SH-SY5Y (cell line): ENCODE measurements at regions not wholly inside any gene's neighbourhood (a gene's known extent, or its start where the extent isn't known, plus 50 kb on each side); places are given as distances from the start of the nearest gene placed in this dataset.

Experiments
- GATA2 ChIP-seq: IDR thresholded peaks from 2 replicates; pipeline ENCODE4 v1.6.1; 2011; ENCODE audit warnings: mild to moderate bottlenecking, low read depth, low read length
- GATA3 ChIP-seq: IDR thresholded peaks from 2 replicates; pipeline ENCODE4 v1.6.1; 2011; ENCODE audit warnings: low read depth, mild to moderate bottlenecking, low read length, moderate library complexity

GRCh38 chr15:96051598-96051997, 278.9 kb upstream of the NR2F2 start:
- TF ChIP-seq GATA3 (no peak), GATA2 (no peak)

DNA sequence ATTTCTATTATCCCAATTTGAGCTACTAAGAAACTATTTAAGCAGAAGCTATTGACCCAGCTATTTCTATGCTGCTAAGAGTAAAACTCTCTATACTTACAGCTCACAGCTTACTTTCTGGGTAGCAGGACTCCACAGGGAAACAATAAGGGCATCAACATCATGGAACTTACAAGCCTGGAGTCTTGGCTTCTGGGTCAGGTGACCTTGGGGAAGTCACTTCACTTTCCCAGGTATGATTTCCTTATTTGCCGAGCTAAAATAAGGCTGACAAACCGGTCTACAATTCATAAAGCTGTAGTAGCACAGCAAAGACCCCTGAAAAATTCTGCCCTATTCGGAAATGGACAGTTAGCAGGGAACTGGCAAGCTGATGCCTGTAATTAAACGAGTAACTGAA, 278.3 kb upstream of the NR2F2 start:
- TF ChIP-seq GATA2 (no peak), GATA3 (no peak)

GRCh38 chr15:96052572-96053030, 277.9 kb upstream of the NR2F2 start:
- TF ChIP-seq GATA3 (no peak), GATA2 (no peak)

DNA sequence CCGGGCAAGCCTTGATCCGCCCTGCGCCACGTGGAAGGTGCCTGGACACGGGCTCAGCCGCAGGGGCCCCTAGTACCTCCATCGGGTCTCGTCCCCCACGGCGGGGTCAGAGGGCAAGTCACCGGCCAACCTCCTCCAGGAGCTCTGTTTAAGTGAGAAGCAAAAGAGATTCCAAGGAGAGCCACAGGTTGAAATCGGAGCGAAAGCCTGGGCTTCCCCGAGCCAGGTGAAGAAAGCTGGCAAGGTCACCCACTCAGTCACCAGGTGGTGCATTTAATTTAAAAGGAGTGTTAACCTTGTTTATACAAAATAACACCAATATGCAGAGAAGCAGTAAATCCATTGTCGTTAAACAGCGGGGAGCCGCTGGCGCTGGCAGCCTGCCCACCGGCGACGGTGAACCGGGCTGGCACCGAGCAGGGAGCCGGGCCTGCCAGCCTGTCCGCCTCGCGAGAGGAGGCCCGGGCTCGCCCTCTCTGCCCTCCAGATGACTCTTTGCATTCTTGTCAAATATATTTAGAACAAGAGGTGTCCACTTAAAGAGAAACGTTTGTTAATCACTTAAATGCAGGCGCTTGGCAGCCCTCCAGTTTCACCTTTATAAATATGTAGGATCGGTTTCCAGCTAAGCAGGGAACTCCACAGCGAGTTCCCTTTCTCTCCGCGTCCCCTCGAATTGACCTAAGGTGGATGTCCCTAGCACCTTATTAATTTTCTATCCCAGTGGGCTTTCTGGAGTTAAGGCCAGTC, 277.3 kb upstream of the NR2F2 start:
- TF ChIP-seq GATA3, result no peak

DNA sequence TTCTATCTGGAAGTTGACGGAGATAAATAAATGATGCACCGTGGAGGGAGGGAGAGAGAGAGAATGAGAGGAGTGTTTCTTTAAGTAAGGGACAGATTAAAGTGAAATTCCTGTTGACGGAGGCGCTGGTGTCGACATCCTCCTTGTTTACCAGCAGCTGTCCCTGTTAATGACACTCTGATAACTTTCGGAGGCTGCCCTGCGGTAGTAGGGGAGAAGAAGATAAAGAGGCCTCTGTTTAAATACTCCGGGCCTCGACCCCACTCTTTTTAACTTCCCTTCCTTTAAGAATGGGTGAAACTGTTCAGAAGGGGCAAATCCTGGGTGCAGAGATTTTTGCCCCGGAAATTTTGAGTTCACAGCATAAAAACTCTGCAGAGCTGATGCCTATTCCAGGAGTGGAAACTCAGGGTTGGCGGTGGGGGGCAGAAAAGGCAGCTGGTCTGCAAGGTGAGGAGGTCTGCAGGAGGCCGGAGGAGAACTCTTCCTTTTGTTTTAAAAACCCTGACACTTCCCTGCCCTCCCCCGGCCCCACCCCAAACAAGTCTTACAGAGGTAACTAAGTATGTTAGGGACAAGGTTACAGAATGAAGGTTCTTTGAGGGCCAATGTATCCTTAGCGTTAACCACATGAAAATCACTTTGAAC, 276.6 kb upstream of the NR2F2 start:
- TF ChIP-seq GATA3 (no peak), GATA2 (no peak)

GRCh38 chr15:96054621-96055020, 275.9 kb upstream of the NR2F2 start:
- TF ChIP-seq GATA3 (no peak), GATA2 (no peak)

GRCh38 chr15:96058103-96058851, 272.2 kb upstream of the NR2F2 start:
- TF ChIP-seq GATA2 (no peak), GATA3 (no peak)

DNA sequence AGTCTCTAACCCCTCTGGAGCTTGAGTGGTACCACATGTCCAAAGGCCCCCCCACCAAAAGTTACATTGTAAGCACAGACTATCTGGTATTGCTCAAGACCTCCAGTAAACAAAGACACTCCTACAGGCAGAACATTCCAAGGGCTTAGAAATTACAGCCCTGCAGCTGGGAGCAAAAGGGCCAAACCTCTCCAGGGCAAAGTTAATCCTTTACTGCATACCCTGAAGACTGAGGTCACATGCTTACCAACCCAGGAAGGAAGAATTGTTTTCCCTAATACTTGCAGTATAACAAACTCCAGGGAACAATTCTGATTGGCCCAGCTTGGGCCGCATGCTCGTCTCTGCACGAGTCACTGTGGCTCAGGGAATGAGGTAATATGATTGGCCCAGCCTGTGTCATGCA, 266.1 kb upstream of the NR2F2 start:
- TF ChIP-seq GATA3 (no peak), GATA2 (no peak)

- TF ChIP-seq GATA2, result no peak
- TF ChIP-seq GATA3, result no peak
These were observed 264.4 kb upstream of the NR2F2 start for GRCh38 chr15:96066126-96066525.

- no peak for TF ChIP-seq GATA3
- no peak for TF ChIP-seq GATA2
These were observed 263.5 kb upstream of the NR2F2 start for GRCh38 chr15:96066852-96067495.

DNA sequence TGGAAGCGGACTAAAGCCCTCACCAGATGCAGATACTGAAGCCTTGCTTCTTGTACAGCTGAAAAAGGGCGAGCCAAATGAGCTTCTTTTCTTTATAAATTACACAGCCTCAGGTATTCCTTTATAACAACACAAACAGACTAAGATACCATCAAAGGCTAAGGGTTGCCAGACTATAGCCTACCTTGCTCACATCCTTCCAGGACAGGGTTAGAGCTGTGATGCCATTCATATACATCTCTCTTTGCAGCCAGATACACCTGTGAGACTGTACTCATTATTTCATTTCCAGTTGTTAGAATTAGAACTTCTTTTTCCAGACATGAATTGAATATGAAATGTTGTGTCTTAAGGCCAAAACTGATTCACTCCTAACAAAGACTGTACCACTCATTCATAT, 262.8 kb upstream of the NR2F2 start:
- no peak for TF ChIP-seq GATA2
- TF ChIP-seq GATA3, result no peak

DNA sequence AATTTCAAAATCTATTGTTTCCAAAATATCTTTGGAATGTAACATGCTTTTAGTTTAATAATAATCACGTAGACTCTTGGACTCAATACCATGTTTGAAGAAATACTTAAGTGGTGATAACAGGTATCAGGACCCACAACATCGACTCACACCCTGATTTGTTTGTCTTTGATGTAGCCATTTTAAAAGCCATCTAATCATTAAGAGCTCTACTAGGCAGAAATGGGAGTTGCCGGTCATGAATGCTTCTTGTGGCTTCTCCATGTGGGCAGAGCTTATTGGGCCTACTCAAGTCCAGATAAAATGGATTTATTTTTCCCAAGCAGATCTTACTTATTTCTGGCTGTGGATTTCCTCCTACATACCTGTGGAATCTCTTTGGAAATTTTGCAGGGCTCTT, 261.6 kb upstream of the NR2F2 start:
- TF ChIP-seq GATA3 (no peak), GATA2 (no peak)

DNA sequence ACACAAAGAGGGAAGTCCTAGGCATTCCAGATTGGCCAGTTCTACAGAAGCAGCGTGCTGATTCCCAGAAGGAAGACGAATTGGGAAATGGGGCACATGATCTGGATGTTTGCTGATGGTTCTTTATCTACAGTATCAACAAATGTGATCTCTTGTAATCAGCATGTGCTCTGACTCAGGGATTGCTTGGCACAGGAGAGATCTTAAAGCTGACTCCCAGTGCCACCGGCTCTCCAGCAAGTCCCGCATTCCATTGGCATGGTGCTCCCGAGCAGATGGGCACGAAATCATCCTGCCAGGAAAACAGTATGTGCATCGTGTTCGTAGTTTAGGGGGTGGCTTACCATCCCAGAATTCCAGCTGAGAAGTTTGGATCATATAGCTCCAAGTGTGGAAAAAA, 259.9 kb upstream of the NR2F2 start:
- TF ChIP-seq GATA2, result no peak
- TF ChIP-seq GATA3, result no peak

DNA sequence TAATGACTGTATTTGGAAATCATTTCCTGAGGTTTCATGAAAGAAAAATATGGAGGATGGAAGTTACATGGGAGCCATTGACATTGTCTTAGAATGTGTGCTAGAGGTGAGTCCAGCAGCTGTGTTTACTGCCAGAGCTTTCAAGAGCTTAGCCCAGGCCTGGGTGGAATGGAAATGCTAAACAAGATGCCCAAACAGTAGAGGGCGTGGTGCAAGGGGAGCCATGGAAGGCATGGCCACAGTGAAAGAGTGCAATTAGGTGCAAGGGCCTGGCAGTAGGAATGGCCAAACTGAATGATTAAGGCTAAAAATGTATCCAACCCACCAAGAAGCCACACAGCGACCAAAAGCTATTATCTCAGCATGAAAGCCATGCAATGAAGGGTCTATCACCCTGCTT, 257.7 kb upstream of the NR2F2 start:
- TF ChIP-seq GATA3, result no peak
- no peak for TF ChIP-seq GATA2
